ENCODE measurements at regions not wholly inside any gene's neighbourhood (a gene's known extent, or its start where the extent isn't known, plus 50 kb on each side); places are given as distances from the start of the nearest gene placed in this dataset.

GRCh38 chr17:77829843-77830799 lies 128.4 kb upstream of the TNRC6C start (continued):
- TF ChIP-seq NCOR1 (IDR thresholded peaks at IDR 0.05) = no peak
- no peak for TF ChIP-seq ZNF407 (IDR thresholded peaks at IDR 0.05; ENCODE audit: low read depth)
- TF ChIP-seq TBL1XR1 (IDR thresholded peaks at IDR 0.05; ENCODE audit: low read length in 2 of 2) = no peak
- no peak for TF ChIP-seq PATZ1 (CRISPR knock-in tag; IDR thresholded peaks at IDR 0.05; ENCODE audit: borderline replicate concordance)
- TF ChIP-seq CBX5 (IDR thresholded peaks at IDR 0.05; ENCODE audit: borderline replicate concordance, low read depth) = no peak
- TF ChIP-seq JUN (IDR thresholded peaks at IDR 0.05; ENCODE audit: borderline replicate concordance, low read depth, low read length) = 0 out of 2 replicates have a peak, but pooled peaks have one; percentile 27
- TF ChIP-seq JUN (CRISPR knock-in tag; IDR thresholded peaks at IDR 0.05; ENCODE audit: borderline replicate concordance) = no peak
- TF ChIP-seq E2F6 (IDR thresholded peaks at IDR 0.05; ENCODE audit: borderline replicate concordance in 1 of 2, extremely low read depth in 1 of 2, insufficient read depth in 1 of 2, insufficient read length in 1 of 2, low read depth in 1 of 2, low read length in 1 of 2, poor library complexity in 1 of 2, severe bottlenecking in 1 of 2) = peak in 1 of 2 experiments; percentile 19
- TF ChIP-seq NCOA6 (IDR thresholded peaks at IDR 0.05) = no peak
- TF ChIP-seq ZNF75A (CRISPR knock-in tag; IDR thresholded peaks at IDR 0.05) = no peak
- TF ChIP-seq SRF (CRISPR knock-in tag; IDR thresholded peaks at IDR 0.05) = no peak
- TF ChIP-seq ZC3H11A (IDR thresholded peaks at IDR 0.05; ENCODE audit: low read depth, low read length) = no peak
- no peak for TF ChIP-seq DEAF1 (CRISPR knock-in tag; IDR thresholded peaks at IDR 0.05)
